ES-I3 (cell line): ENCODE measurements at regions not wholly inside any gene's neighbourhood (a gene's known extent, or its start where the extent isn't known, plus 50 kb on each side); places are given as distances from the start of the nearest gene placed in this dataset.

Experiments used
- H3K36me3 ChIP-seq: 2 replicates; pipeline ENCODE4 v1.6.1; 2013; ENCODE audit warnings: mild to moderate bottlenecking, low read length, control low read depth, moderate library complexity; ENCODE audit not compliant: insufficient read depth
- H3K4me1 ChIP-seq: 2 replicates; pipeline ENCODE4 v1.6.1; 2013; ENCODE audit warnings: mild to moderate bottlenecking, control low read depth, low read length; ENCODE audit not compliant: insufficient read depth
- H3K9ac ChIP-seq: 2 replicates; pipeline ENCODE4 v1.6.1; 2013; ENCODE audit warnings: low read depth, mild to moderate bottlenecking, low read length, moderate library complexity
- H3K9me3 ChIP-seq: 2 replicates; pipeline ENCODE4 v1.6.1; 2013; ENCODE audit warnings: mild to moderate bottlenecking, low read length, moderate library complexity; ENCODE audit not compliant: control insufficient read depth, insufficient read depth

- Histone ChIP-seq H3K4me1 (peaks cover 9% of the 10 kb centered on the region), H3K9ac (no peak overlapping the region), H3K9me3 (no peaks in the 10 kb centered on the region), H3K36me3 (peaks cover 27% of the 10 kb centered on the region)
Observed at GRCh38 chr3:90087703-90088102, 980.3 kb downstream of the EPHA3 start.

- peaks cover 12% of the 10 kb centered on the region for H3K36me3 ChIP-seq
- no peak overlapping the region for H3K9ac ChIP-seq
- peaks cover 6% of the 10 kb centered on the region for H3K4me1 ChIP-seq
- H3K9me3 ChIP-seq: no peaks in the 10 kb centered on the region
Observed at GRCh38 chr3:90091549-90091948, 984.1 kb downstream of the EPHA3 start.

- H3K36me3 ChIP-seq: peaks cover 8% of the 10 kb centered on the region
- peaks cover 6% of the 10 kb centered on the region; the same call in 1 of the 2 replicates for H3K4me1 ChIP-seq
- no peak overlapping the region for H3K9ac ChIP-seq
- no peaks in the 10 kb centered on the region for H3K9me3 ChIP-seq
Observed at GRCh38 chr3:90092994-90093393, 985.6 kb downstream of the EPHA3 start.

- H3K9ac ChIP-seq: no peak overlapping the region
- H3K36me3 ChIP-seq: no peaks in the 10 kb centered on the region; the same call in 1 of the 2 replicates
- no peaks in the 10 kb centered on the region for H3K9me3 ChIP-seq
- no peaks in the 10 kb centered on the region for H3K4me1 ChIP-seq
Observed at GRCh38 chr3:90095811-90096210, 988.4 kb downstream of the EPHA3 start.

- no peaks in the 10 kb centered on the region for H3K4me1 ChIP-seq
- no peaks in the 10 kb centered on the region; the same call in 1 of the 2 replicates for H3K36me3 ChIP-seq
- H3K9ac ChIP-seq: no peak overlapping the region
- H3K9me3 ChIP-seq: no peaks in the 10 kb centered on the region
Observed at GRCh38 chr3:90099493-90099892, 992.1 kb downstream of the EPHA3 start.

GRCh38 chr3:90102146-90102545 lies 994.7 kb downstream of the EPHA3 start:
- H3K36me3 ChIP-seq: no peaks in the 10 kb centered on the region
- H3K9me3 ChIP-seq: no peaks in the 10 kb centered on the region
- no peaks in the 10 kb centered on the region for H3K4me1 ChIP-seq

GRCh38 chr3:90121326-90121725 lies 1013.9 kb downstream of the EPHA3 start:
- H3K9ac ChIP-seq: no peak overlapping the region
- H3K36me3 ChIP-seq: peaks cover 6% of the 10 kb centered on the region
- no peaks in the 10 kb centered on the region for H3K4me1 ChIP-seq
- H3K9me3 ChIP-seq: peaks cover 21% of the 10 kb centered on the region

More at GRCh38 chr3:90102146-90102545, 994.7 kb downstream of the EPHA3 start:
- H3K9ac ChIP-seq: no peak overlapping the region

- Histone ChIP-seq H3K4me1 (no peaks in the 10 kb centered on the region), H3K36me3 (no peaks in the 10 kb centered on the region), H3K9ac (no peak overlapping the region), H3K9me3 (no peaks in the 10 kb centered on the region)
Observed at GRCh38 chr3:90128391-90128790, 1021.0 kb downstream of the EPHA3 start.

GRCh38 chr3:90129730-90130129 lies 1022.3 kb downstream of the EPHA3 start:
- no peaks in the 10 kb centered on the region for H3K4me1 ChIP-seq
- H3K9ac ChIP-seq: no peak overlapping the region
- H3K36me3 ChIP-seq: no peaks in the 10 kb centered on the region
- no peaks in the 10 kb centered on the region for H3K9me3 ChIP-seq

GRCh38 chr3:90132197-90132596 lies 1024.8 kb downstream of the EPHA3 start:
- no peaks in the 10 kb centered on the region for H3K36me3 ChIP-seq
- no peaks in the 10 kb centered on the region for H3K4me1 ChIP-seq
- no peaks in the 10 kb centered on the region for H3K9me3 ChIP-seq
- no peak overlapping the region for H3K9ac ChIP-seq

GRCh38 chr3:90134090-90134489 lies 1026.7 kb downstream of the EPHA3 start:
- Histone ChIP-seq H3K9ac (no peak overlapping the region), H3K36me3 (no peaks in the 10 kb centered on the region), H3K4me1 (no peaks in the 10 kb centered on the region), H3K9me3 (no peaks in the 10 kb centered on the region)

- H3K9me3 ChIP-seq: no peaks in the 10 kb centered on the region
- no peaks in the 10 kb centered on the region for H3K36me3 ChIP-seq
- no peak overlapping the region for H3K9ac ChIP-seq
- H3K4me1 ChIP-seq: no peaks in the 10 kb centered on the region
Observed at GRCh38 chr3:90136456-90137191, 1029.2 kb downstream of the EPHA3 start.

GRCh38 chr3:90145094-90145860 lies 1037.9 kb downstream of the EPHA3 start:
- H3K9ac ChIP-seq: no peak overlapping the region
- H3K9me3 ChIP-seq: no peaks in the 10 kb centered on the region
- no peaks in the 10 kb centered on the region for H3K36me3 ChIP-seq
- H3K4me1 ChIP-seq: no peaks in the 10 kb centered on the region

GRCh38 chr3:90180096-90180495 lies 1072.7 kb downstream of the EPHA3 start:
- H3K9ac ChIP-seq: no peak overlapping the region
- no peaks in the 10 kb centered on the region for H3K9me3 ChIP-seq
- H3K4me1 ChIP-seq: 0 out of 2 replicates have a peak, but pooled peaks cover 4% of the 10 kb centered on the region
- no peaks in the 10 kb centered on the region for H3K36me3 ChIP-seq

- Histone ChIP-seq H3K4me1 (0 out of 2 replicates have a peak, but pooled peaks cover 4% of the 10 kb centered on the region), H3K9me3 (no peaks in the 10 kb centered on the region), H3K9ac (no peak overlapping the region), H3K36me3 (no peaks in the 10 kb centered on the region)
Observed at GRCh38 chr3:90180543-90180942, 1073.1 kb downstream of the EPHA3 start.
